Inflammatory macrophage treated with lipopolysaccharide for 4 hours (primary cell): ENCODE measurements at regions not wholly inside any gene's neighbourhood (a gene's known extent, or its start where the extent isn't known, plus 50 kb on each side); places are given as distances from the start of the nearest gene placed in this dataset.
A peak's percentile ranks its signal among the peaks of the same experiment; 100 is the strongest.

ENCODE experiments used
- DNase-seq: peaks from one replicate; pipeline ENCODE4 v3.0.0-alpha.2; 2020

DNA sequence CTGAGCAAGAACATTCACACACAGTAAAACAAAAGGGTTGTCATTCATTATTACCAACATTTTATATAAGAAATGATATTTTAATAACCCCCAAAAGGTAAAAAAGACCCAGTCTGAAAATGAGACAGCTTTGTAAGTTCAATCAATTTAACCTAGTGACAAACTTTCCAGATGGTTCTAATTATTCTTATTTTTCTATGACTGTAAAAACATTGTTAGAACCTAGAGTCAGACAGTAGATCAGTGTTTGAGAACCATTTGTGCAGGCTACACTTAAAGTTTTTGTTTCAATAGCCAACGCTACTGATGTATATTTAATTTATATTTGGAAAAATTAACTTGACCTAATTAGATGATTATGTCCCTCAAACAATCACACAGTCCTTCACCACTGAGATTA, 708.4 kb upstream of the CBLB start:
- DNase-seq: no peak

GRCh38 chr3:106578911-106579310, 710.1 kb upstream of the CBLB start:
- no peak for DNase-seq

DNA sequence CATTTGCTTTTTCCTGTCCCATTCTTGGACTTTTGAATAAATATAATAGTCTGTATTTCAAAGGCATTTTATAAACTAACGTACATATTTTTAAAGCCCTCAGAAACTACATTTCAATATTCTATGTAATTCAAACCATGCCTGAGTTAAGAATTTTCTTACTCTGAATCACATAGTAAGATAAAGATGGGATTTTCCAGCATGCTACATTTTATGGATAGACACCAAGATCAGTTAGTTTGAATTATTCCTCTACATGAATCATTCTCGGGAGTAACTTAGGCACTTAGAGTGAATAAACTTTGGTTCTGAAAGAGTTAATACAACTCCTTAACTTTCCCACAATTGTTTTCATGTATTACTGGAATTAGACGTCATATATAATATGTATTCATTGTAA, 713.3 kb upstream of the CBLB start:
- DNase-seq: no peak

DNA sequence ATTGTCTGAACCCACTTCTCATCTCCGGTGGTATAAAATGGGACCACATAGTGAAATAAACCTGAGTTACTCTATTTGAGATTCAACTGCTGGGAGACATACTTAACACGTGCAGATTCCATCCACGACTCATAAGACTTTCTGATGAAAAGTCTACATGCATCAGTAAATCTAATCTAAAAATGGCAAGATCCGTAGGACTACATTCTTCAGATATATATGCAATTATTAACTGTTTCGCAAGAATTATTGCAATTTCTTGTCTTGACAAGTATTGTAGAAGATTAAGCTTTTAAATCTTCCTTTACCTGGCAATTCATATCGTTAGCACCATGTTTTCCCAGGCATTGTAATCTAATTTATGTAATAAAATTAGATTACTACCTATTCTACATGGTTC, 718.7 kb upstream of the CBLB start:
- no peak for DNase-seq

- no peak for DNase-seq
Observed at GRCh38 chr3:106588739-106589138, 719.9 kb upstream of the CBLB start.

DNA sequence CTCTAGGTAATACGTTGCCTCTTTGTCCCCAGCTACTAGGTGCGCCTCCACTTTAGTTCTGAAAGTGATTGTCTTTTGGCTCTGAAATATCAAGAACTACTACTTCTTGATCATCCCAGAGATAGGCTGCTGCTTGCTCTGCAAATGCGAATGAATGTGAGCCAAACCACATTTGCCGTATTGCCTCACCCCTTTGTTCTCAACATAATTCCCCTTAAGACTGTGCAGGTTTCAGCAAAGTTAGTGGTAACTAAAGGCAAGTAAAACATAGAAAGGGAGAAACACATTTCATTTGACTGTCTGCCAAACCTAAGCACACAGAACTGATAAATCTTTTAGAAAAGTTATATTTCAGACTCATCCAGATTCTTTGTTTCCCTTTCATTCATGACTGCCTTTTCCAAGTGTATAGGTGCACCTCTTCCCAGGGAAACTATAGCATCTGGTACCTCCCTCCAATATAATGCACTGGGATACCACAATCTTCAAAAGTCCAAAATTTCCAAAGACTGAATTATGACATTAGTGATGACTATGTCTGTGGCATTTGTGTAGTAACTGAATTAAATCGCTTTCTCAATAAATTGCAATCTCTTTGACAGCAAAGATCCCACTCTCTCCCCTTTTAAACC, 720.6 kb upstream of the CBLB start:
- no peak for DNase-seq

DNA sequence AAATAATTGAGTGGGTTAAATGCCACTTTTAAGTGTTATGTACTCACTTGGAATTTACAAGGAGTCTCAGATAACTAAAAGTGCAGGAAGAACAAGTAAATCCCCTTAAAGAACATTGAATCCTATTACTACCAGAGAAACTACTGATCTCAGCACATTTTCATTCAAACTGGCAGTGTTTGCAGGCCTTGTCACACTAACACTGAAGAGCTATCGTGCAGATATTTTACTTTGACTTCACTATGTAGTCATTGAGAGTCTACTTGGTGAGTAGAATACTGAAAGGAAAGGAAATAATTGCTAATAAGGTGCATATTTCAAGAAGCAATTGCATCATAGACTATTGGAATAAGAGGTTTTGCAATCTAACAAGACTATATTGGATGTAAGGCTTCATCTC, 721.4 kb upstream of the CBLB start:
- no peak for DNase-seq

- no peak for DNase-seq
Observed at GRCh38 chr3:106593381-106593780, 724.6 kb upstream of the CBLB start.

DNA sequence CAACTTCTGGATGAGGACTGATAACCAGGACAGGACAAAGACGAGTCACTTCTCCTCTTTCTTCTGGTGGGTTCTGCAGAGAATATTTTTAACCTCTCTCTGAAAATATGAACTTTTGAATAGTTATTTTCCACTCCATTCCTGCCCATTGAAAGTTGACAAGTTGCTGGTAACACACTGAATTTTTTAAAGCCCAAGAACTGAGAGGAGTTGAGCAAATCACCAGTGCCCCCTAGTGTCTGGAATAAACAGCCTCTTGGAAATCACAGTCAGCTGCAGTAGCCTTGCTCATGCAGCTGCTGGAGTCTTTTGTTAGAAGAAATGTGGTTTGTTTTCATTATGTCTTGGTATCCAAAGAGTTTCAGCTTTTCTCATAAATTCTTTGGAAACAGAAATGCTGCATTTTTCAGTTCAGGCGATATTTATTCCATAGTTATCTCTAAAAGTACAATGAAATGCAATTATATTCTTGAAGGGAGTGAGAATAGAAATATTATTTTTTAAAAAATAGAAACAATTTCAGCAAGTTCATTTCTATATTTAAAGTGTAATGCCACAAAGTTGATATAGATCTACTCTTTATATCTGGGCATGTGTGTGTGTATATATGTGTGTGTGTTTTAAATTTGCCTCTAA, 741.0 kb upstream of the CBLB start:
- peak; percentile 59 for DNase-seq

GRCh38 chr3:106610362-106610959, 741.6 kb upstream of the CBLB start:
- no peak for DNase-seq

- DNase-seq: no peak
Observed at GRCh38 chr3:106611116-106611515, 742.3 kb upstream of the CBLB start.

DNA sequence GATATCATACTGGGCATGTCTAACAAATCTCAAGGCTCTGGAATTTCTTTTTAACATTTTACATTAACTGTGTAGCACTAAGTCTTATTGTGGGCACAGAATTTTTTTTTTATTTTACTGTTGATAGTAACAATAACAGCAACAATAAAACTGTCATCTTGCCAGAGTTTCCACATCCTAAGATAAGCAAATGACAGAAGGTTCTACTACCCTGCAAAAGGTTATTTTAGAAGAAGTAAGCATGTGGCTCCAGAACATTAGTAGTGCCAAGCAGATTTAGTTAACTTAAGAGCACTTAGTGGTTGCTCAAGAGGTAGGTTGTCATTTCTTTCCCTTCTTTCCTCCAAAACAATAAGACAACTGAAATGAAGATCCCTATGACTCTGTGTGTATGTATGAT, 743.0 kb upstream of the CBLB start:
- no peak for DNase-seq

DNA sequence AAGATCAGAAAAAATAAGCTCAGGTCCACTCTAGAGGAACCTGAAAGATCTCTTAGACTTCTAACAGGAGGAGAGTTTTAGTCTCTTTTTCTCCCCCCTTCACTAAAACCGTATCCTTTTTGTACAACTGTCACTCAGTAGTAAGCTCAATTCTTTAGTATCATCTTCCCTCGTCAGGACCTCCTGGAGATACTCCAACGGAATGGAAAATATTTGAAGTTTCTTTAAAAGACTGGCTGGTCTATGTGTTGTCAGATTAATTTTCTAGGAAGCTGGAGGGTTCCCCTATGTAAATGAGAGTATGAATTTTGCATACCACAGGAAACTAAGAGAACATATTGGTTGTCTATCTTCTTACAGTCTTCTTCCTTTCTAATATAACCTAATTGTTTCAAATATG, 747.7 kb upstream of the CBLB start:
- no peak for DNase-seq

DNA sequence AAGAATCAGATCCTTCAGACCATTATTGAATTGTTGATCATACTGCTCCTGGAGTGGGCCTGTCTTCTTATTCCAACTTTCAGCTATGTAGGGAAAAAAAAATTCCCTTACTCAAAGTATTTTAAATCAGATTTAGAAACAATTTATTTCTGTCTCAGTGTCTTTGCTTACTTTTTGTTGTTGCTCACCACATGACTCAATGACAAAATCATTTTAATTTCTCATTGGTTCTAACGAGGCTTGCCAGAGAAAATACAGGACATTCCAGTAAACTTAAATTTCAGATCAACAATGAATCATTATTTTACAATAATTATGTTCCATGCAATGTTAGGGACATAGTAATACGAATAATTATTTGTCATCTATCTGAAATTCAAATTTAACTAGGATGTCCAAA, 748.5 kb upstream of the CBLB start:
- no peak for DNase-seq

DNA sequence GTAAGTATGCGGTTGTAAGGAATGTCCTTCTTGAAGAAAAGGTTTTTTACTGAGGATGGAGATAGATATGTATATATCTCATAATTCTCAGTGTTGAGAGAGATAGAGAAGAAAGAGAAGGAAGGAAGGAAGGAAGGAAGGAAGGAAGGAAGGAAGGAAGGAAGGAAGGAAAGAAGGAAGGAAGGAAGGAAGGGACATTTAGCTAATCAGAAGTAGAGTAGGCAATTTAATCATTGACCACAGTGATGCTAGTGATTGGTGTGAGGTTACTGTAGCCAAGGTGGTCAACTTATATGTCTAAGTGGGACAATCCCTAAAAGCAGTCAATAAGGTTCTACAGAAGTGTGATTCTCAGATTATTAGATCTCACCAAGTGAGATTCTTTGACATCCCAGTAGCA, 751.8 kb upstream of the CBLB start:
- DNase-seq: no peak

- no peak for DNase-seq
Observed at GRCh38 chr3:106624154-106624553, 753.1 kb upstream of the CCDC54 start.

DNA sequence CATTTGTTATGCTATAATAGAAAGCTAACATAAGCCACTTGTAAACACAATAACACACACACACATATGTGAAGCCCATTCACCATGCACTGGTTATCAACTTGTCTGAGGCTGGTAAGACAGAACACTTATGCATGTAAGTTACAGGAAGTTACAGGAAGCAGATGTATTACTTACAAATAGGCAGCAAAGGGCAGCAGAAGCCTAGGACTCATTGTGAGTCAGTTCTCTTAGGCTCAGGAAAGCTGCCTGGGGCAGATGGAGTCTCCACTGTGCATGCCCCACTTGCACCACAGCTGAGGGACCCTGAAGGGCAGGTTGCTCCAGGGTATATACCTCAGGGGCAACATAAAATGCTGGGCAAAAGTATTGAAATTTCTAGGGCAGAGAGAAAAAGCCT, 748.8 kb upstream of the CCDC54 start:
- DNase-seq: no peak

GRCh38 chr3:106629215-106629832, 747.9 kb upstream of the CCDC54 start:
- DNase-seq: no peak

GRCh38 chr3:106631373-106632108, 745.7 kb upstream of the CCDC54 start:
- no peak for DNase-seq

GRCh38 chr3:106635271-106635670, 742.0 kb upstream of the CCDC54 start:
- no peak for DNase-seq

- no peak for DNase-seq
Observed at GRCh38 chr3:106635826-106636225, 741.4 kb upstream of the CCDC54 start.

DNA sequence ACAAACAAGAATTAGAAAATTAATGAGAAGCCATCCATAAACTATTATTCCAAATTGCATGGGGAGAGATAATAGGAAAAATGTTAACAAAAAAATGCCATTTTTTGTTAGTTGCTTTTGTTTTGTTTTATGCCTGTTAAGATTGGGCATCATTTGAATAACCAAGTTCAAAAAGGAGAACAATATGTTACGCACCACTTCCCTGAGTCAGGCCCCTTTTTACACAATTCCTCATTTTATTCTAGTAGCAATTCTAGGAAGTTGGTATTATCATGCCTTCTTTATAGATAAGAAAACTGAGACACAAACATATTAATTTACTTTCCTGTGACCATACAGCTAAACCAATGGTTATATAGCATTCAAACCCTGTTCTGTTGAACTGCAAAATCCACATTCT, 736.9 kb upstream of the CCDC54 start:
- no peak for DNase-seq

DNA sequence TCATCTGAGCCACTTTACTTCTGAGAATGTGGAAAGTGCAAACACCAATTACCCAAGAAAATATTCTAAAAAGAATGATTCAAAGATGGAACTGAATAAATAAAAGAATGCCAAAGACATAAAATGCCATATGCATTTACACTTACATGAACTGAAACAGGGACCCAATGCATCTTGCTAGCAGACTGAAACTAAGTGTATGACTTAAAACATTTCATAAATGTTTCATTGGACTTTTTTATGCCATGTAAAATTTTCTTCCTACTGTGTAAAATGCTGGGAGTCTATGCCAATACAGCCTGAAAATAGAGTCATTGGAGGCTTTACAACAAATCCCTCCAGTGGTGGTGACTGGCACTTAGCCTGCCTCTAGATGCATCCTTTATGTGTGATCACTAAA, 735.1 kb upstream of the CCDC54 start:
- DNase-seq: no peak
